ENCODE measurements at regions not wholly inside any gene's neighbourhood (a gene's known extent, or its start where the extent isn't known, plus 50 kb on each side); places are given as distances from the start of the nearest gene placed in this dataset.

DNA sequence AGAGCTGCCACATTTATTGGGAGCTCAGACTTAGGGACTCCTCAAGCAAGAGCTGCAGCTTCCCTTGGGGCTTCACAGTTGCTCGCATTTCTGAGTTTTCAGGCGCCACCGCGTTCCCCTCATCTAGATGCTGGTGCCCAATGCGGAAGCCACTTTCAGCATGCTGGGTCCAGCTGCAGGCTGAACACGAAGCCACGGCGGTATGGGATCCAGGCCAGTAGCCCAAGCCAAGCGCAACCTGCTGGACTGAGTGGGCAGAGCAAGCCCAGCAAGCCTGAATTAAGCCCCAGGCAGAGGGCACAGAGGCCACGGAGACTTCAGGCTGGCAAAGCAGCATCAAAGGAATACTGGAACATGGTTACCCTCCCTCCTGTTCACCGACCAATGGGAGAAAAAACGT, 391.5 kb downstream of the HTR1A start:
- intact Hi-C loops (cut with DNase I) = no loop called here
- no peak for DNase-seq
- ATAC-seq = no peak
- TF ChIP-seq, protein P1, sequence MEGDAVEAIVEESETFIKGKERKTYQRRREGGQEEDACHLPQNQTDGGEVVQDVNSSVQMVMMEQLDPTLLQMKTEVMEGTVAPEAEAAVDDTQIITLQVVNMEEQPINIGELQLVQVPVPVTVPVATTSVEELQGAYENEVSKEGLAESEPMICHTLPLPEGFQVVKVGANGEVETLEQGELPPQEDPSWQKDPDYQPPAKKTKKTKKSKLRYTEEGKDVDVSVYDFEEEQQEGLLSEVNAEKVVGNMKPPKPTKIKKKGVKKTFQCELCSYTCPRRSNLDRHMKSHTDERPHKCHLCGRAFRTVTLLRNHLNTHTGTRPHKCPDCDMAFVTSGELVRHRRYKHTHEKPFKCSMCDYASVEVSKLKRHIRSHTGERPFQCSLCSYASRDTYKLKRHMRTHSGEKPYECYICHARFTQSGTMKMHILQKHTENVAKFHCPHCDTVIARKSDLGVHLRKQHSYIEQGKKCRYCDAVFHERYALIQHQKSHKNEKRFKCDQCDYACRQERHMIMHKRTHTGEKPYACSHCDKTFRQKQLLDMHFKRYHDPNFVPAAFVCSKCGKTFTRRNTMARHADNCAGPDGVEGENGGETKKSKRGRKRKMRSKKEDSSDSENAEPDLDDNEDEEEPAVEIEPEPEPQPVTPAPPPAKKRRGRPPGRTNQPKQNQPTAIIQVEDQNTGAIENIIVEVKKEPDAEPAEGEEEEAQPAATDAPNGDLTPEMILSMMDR (IDR thresholded peaks at IDR 0.05) = no peak
- no peak for TF ChIP-seq POLR2A (IDR thresholded peaks at IDR 0.05)
- no peaks in the 10 kb centered on the region for H3K9me3 ChIP-seq
- H3K4me3 ChIP-seq = no peak overlapping the region
- H3K27me3 ChIP-seq = no peaks in the 10 kb centered on the region
- no peaks in the 10 kb centered on the region for H3K36me3 ChIP-seq
- H3K4me1 ChIP-seq = no peaks in the 10 kb centered on the region
- WGBS (ENCODE audit: insufficient coverage, low coverage, low lambda C conversion rate, missing lambda C conversion rate) = 75% methylated on average over 2 of the region's 12 CpGs
- no peak overlapping the region for H3K27ac ChIP-seq

DNA sequence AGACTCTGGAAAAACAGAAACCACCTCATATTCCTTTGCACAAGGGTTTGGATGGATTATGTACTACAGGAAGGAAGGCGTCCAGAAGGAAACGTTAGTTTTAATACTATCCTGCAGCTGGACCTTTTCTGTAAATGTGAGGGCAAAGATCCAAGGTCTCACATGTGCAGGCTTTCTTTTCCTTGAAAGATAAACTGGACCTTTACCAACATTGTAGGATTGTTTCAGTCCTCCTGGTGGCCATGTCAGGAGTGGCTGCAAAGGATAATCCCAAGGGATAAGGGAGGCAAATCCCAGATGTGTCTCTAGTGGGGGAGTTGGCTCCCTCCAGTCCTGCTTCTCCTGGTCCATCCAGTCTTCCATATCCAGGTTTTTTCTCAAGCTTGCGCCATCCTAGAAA, 397.5 kb downstream of the HTR1A start:
- Histone ChIP-seq H3K4me1 (no peaks in the 10 kb centered on the region), H3K9me3 (no peaks in the 10 kb centered on the region), H3K27ac (no peak overlapping the region), H3K4me3 (no peak overlapping the region), H3K27me3 (no peaks in the 10 kb centered on the region), H3K36me3 (no peaks in the 10 kb centered on the region)
- no peak for ATAC-seq
- 56% methylated on average over 3 of the region's 3 CpGs for WGBS (ENCODE audit: insufficient coverage, low coverage, low lambda C conversion rate, missing lambda C conversion rate)
- no peak for DNase-seq
- intact Hi-C loops (cut with DNase I) = no loop called here
- TF ChIP-seq, protein P1 (IDR thresholded peaks at IDR 0.05) = no peak
- TF ChIP-seq POLR2A (IDR thresholded peaks at IDR 0.05) = no peak

DNA sequence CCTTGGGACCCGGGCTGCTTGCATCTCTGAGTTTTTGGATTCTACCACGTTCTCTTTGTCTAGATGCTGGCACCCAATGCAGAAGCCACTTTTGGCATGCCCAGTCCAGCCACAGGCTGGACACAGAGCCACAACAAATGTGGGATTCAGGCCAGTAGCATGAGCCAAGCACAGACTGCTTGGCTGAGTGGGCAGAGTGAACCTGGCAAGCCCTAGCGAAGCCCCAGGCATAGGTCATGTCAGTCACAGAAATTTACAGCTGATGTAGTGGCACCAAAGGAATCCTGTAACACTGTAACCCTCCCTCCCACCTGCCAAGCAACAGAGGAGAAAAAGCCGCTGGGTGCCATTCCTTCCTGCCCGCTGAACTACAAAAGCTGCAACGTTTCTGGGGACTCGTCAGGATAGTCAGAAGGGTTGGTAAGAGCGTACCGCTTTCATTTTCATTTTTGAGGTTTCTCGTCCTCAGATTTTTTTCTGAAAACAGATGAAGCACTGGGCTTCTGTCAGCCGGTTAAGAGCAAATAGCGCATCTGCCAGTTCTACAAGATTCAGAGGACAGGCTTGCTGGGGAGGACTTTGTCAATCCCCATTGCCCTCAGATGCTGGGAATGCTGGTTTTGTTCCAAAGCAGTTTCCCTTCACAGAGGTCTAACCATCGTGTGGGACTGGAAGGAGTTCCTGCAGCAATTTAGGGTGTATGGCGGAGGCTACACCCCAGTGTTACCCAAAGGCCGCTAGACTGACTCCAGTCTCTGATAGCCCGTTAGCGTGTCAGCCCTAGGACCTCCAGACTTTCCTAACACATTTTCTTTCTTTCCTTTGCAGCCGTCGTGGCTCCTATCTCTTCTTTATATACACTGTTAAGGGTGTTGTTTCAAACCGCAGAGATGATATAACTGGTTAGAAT, 399.0 kb downstream of the HTR1A start:
- TF ChIP-seq, protein P1 (IDR thresholded peaks at IDR 0.05) = no peak
- no peak for TF ChIP-seq POLR2A (IDR thresholded peaks at IDR 0.05)
- ATAC-seq (peak in 2 of 4 donors; percentile 24 to 30), DNase-seq (no peak)
- Histone ChIP-seq H3K9me3 (no peaks in the 10 kb centered on the region), H3K27ac (no peak overlapping the region), H3K27me3 (no peaks in the 10 kb centered on the region), H3K36me3 (no peaks in the 10 kb centered on the region), H3K4me3 (no peak overlapping the region), H3K4me1 (no peaks in the 10 kb centered on the region)
- intact Hi-C loops (cut with DNase I) = no loop called here
- 67% methylated on average over 14 of the region's 20 CpGs for whole genome bisulfite sequencing (ENCODE audit: insufficient coverage, low coverage, low lambda C conversion rate, missing lambda C conversion rate)

DNA sequence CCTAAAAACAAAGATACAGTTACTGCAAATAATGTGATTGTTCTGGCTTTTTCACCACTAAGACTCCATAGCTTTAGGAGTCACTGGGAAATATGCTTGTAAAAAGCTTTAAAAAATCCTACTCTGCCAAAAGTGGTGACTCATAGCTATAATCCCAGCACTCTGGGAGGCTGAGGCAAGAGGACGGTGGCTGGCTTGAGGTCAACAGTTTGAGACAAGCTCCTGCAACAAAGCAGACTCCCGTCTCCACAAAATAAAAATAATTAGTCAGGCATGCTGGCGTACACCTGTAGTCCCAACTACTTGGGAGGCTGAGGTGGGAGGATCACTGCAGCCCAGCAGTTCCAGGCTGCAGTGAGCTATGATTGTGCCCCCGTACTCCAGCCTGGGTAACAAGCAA, 406.4 kb downstream of the HTR1A start:
- no peaks in the 10 kb centered on the region for H3K36me3 ChIP-seq
- H3K9me3 ChIP-seq = no peaks in the 10 kb centered on the region
- H3K27ac ChIP-seq = no peak overlapping the region
- no peak overlapping the region for H3K4me3 ChIP-seq
- DNase-seq = no peak
- intact Hi-C loops (cut with DNase I) = no loop called here
- 70% methylated on average over 4 of the region's 4 CpGs for WGBS (ENCODE audit: insufficient coverage, low coverage, low lambda C conversion rate, missing lambda C conversion rate)
- no peaks in the 10 kb centered on the region for H3K27me3 ChIP-seq
- ATAC-seq = no peak
- H3K4me1 ChIP-seq = no peaks in the 10 kb centered on the region
- TF ChIP-seq, protein P1 (IDR thresholded peaks at IDR 0.05) = no peak
- TF ChIP-seq POLR2A (IDR thresholded peaks at IDR 0.05) = no peak
